Fibroblast of lung (primary cell): ENCODE measurements at regions not wholly inside any gene's neighbourhood (a gene's known extent, or its start where the extent isn't known, plus 50 kb on each side); places are given as distances from the start of the nearest gene placed in this dataset.
A peak's percentile ranks its signal among the peaks of the same experiment; 100 is the strongest.
"Not testable (repeated sequence)": the region's sequence is repeated elsewhere in the genome, so short reads cannot be mapped to it uniquely, and the experiment has no call there.

Source experiments
- DNase-seq, 2 donors: peaks; one replicate each; pipeline versions ENCODE4 v3.0.0 to v3.0.0-alpha.2; 2010; ENCODE audit warnings: low read depth in 2 of 2
- H2AFZ ChIP-seq: 2 replicates; pipeline ENCODE4 v1.5.1; 2012; ENCODE audit warnings: low read length, control low read depth, inconsistent platforms
- H3K27ac ChIP-seq: 2 replicates; pipeline ENCODE4 v1.5.1; 2011; ENCODE audit warnings: low read length, control low read depth; ENCODE audit not compliant: insufficient read depth
- H3K27me3 ChIP-seq: 2 replicates; pipeline ENCODE4 v1.5.1; 2011; ENCODE audit warnings: mild to moderate bottlenecking, low read length; ENCODE audit not compliant: control insufficient read depth, insufficient read depth
- H3K36me3 ChIP-seq: 2 replicates; pipeline ENCODE4 v1.5.1; 2011; ENCODE audit warnings: low read length; ENCODE audit not compliant: control insufficient read depth, insufficient read depth
- H3K4me1 ChIP-seq: 2 replicates; pipeline ENCODE4 v1.5.1; 2011; ENCODE audit warnings: low read length; ENCODE audit not compliant: control insufficient read depth, insufficient read depth; ENCODE audit errors: extremely low read depth
- H3K4me2 ChIP-seq: 2 replicates; pipeline ENCODE4 v1.5.1; 2011; ENCODE audit warnings: low read length, control low read depth; ENCODE audit not compliant: insufficient read depth; ENCODE audit errors: extremely low read depth
- H3K4me3 ChIP-seq, 4 experiments: fragments of 200-600 bp in 1 of 4; sonication (generic) in 1 of 4; replicated peaks in 1 of 4; 2 replicates each; pipeline ENCODE4 v1.5.1; 2011 to 2016; ENCODE audit warnings: low read length in 4 of 4, low read depth in 3 of 4, mild to moderate bottlenecking in 3 of 4, control low read depth in 2 of 4, inconsistent platforms in 1 of 4, mixed read lengths in 1 of 4; ENCODE audit not compliant: insufficient read depth in 1 of 4; ENCODE audit errors: control extremely low read depth in 1 of 4
- H3K79me2 ChIP-seq: 2 replicates; pipeline ENCODE4 v1.5.1; 2012; ENCODE audit warnings: mild to moderate bottlenecking, low read length, inconsistent platforms; ENCODE audit not compliant: control insufficient read depth, insufficient read depth
- H3K9ac ChIP-seq: 2 replicates; pipeline ENCODE4 v1.5.1; 2011; ENCODE audit warnings: mild to moderate bottlenecking, low read length, control low read depth; ENCODE audit not compliant: insufficient read depth
- H3K9me3 ChIP-seq: 2 replicates; pipeline ENCODE4 v1.5.1; 2012; ENCODE audit warnings: low read depth, low read length; ENCODE audit not compliant: control insufficient read depth, insufficient read depth
- H4K20me1 ChIP-seq: 2 replicates; pipeline ENCODE4 v1.5.1; 2011; ENCODE audit warnings: low read length; ENCODE audit not compliant: control insufficient read depth, insufficient read depth; ENCODE audit errors: extremely low read depth
- CTCF ChIP-seq, 2 donors: IDR thresholded peaks in 1 of 2; conservative IDR thresholded peaks in 1 of 2; 1 replicate in 1 of 2; 2 replicates in 1 of 2; pipeline ENCODE4 v1.5.1; 2011 to 2012; ENCODE audit warnings: low read length in 2 of 2, control low read depth in 1 of 2, inconsistent platforms in 1 of 2, low read depth in 1 of 2, mild to moderate bottlenecking in 1 of 2
- EZH2 ChIP-seq: IDR thresholded peaks from 2 replicates; pipeline ENCODE4 v1.5.1; 2012; ENCODE audit warnings: low read length, control low read depth, mild to moderate bottlenecking; ENCODE audit errors: missing control alignments

GRCh38 chr18:46179306-46179705 lies 75.1 kb downstream of the HAUS1 start:
- H3K4me1 ChIP-seq = no peaks in the 10 kb centered on the region
- H3K27ac ChIP-seq = no peak overlapping the region
- H3K4me2 ChIP-seq = no peak overlapping the region
- H3K27me3 ChIP-seq = no peaks in the 10 kb centered on the region
- no peaks in the 10 kb centered on the region for H3K9me3 ChIP-seq
- no peaks in the 10 kb centered on the region for H3K36me3 ChIP-seq
- no peak overlapping the region for H3K9ac ChIP-seq
- no peak overlapping the region for H2AFZ ChIP-seq
- peaks cover 82% of the 10 kb centered on the region for H3K79me2 ChIP-seq
- TF ChIP-seq EZH2 (no peak), CTCF (conservative IDR thresholded peaks at IDR 0.05 in 1 of 2, IDR thresholded peaks at IDR 0.05 in 1 of 2; ENCODE audit: low read depth in 1 of 2, low read length in 2 of 2) (no peak)
- DNase-seq = no peak
- H4K20me1 ChIP-seq = no peaks in the 10 kb centered on the region
- no peak overlapping the region for H3K4me3 ChIP-seq

GRCh38 chr18:46182633-46183358 lies 78.6 kb downstream of the HAUS1 start:
- Histone ChIP-seq H3K4me2 (no peak overlapping the region), H3K36me3 (no peaks in the 10 kb centered on the region), H3K4me1 (no peaks in the 10 kb centered on the region), H3K27ac (no peak overlapping the region), H3K9ac (no peak overlapping the region), H3K79me2 (peaks cover 68% of the 10 kb centered on the region), H2AFZ (no peak overlapping the region), H3K9me3 (no peaks in the 10 kb centered on the region), H3K27me3 (no peaks in the 10 kb centered on the region), H4K20me1 (no peaks in the 10 kb centered on the region), H3K4me3 (no peak overlapping the region)
- TF ChIP-seq EZH2 (no peak), CTCF (conservative IDR thresholded peaks at IDR 0.05 in 1 of 2, IDR thresholded peaks at IDR 0.05 in 1 of 2; ENCODE audit: low read depth in 1 of 2, low read length in 2 of 2) (no peak)
- peak in 1 of 2 donors; percentile 52 for DNase-seq

GRCh38 chr18:46184296-46184695 lies 80.1 kb downstream of the HAUS1 start:
- H3K4me3 ChIP-seq, H3K27ac ChIP-seq, H3K9ac ChIP-seq, H2AFZ ChIP-seq, H3K36me3 ChIP-seq, DNase-seq, H3K4me1 ChIP-seq, H3K27me3 ChIP-seq, H3K4me2 ChIP-seq, H4K20me1 ChIP-seq, H3K9me3 ChIP-seq: not testable (repeated sequence)
- H3K79me2 ChIP-seq = peaks cover 61% of the 10 kb centered on the region
